Suprapubic skin (tissue), 4 donors: ENCODE measurements at regions not wholly inside any gene's neighbourhood (a gene's known extent, or its start where the extent isn't known, plus 50 kb on each side); places are given as distances from the start of the nearest gene placed in this dataset.

Experiments used
- DNase-seq, 2 donors: peaks; one replicate each; pipeline ENCODE4 v3.0.0-alpha.2; 2019; ENCODE audit warnings: low spot score in 2 of 2
- H3K27ac ChIP-seq: fragments of 200-600 bp; sonication (generic); one replicate; pipeline ENCODE4 v1.5.1; 2019
- H3K27me3 ChIP-seq: fragments of 200-600 bp; sonication (generic); one replicate; pipeline ENCODE4 v1.5.1; 2019
- H3K36me3 ChIP-seq: fragments of 200-600 bp; sonication (generic); one replicate; pipeline ENCODE4 v1.5.1; 2019
- H3K4me1 ChIP-seq: fragments of 200-600 bp; sonication (generic); one replicate; pipeline ENCODE4 v1.5.1; 2019
- H3K4me3 ChIP-seq: fragments of 200-600 bp; sonication (generic); one replicate; pipeline ENCODE4 v1.5.1; 2019; ENCODE audit warnings: mild to moderate bottlenecking
- H3K9me3 ChIP-seq: fragments of 200-600 bp; sonication (generic); one replicate; pipeline ENCODE4 v1.5.1; 2019
- CTCF ChIP-seq, 2 donors: fragments of 200-600 bp in 1 of 2; fragments of 450-650 bp in 1 of 2; sonication (generic) in 1 of 2; IDR thresholded peaks; one replicate each; pipeline ENCODE4 v1.5.1; 2016 to 2019; ENCODE audit warnings: antibody characterized with exemption in 2 of 2, mild to moderate bottlenecking in 1 of 2, moderate library complexity in 1 of 2
- EP300 ChIP-seq: sonication (generic); formaldehyde crosslinking; IDR thresholded peaks from one replicate; pipeline ENCODE4 v1.6.1; 2017; ENCODE audit warnings: antibody characterized with exemption
- POLR2A ChIP-seq, 2 donors: fragments of 450-650 bp; IDR thresholded peaks; one replicate each; pipeline ENCODE4 v1.6.1; 2017; ENCODE audit warnings: antibody characterized with exemption in 2 of 2, mild to moderate bottlenecking in 2 of 2, moderate library complexity in 2 of 2
- POLR2AphosphoS5 ChIP-seq, 3 donors: sonication (generic); formaldehyde crosslinking; IDR thresholded peaks; one replicate each; pipeline ENCODE4 v1.6.1; 2017; ENCODE audit warnings: antibody characterized with exemption in 3 of 3
- WGBS: methylation state at CpG from one replicate; pipeline ENCODE4 v1.1.5; 2018; 5-methylcytosine and 5-hydroxymethylcytosine counted together

GRCh38 chr5:92378966-92379611 is 996.0 kb upstream of the ARRDC3 start:
- H3K36me3 ChIP-seq: no peaks in the 10 kb centered on the region
- H3K27ac ChIP-seq: no peak overlapping the region
- H3K4me1 ChIP-seq: no peaks in the 10 kb centered on the region
- H3K27me3 ChIP-seq: no peaks in the 10 kb centered on the region
- no peak for DNase-seq
- WGBS: 74% methylated on average over 9 of the region's 9 CpGs
- TF ChIP-seq EP300 (no peak), POLR2AphosphoS5 (IDR thresholded peaks at IDR 0.05) (no peak), CTCF (IDR thresholded peaks at IDR 0.05) (no peak), POLR2A (IDR thresholded peaks at IDR 0.05) (no peak)
- no peak overlapping the region for H3K4me3 ChIP-seq
- H3K9me3 ChIP-seq: no peaks in the 10 kb centered on the region

GRCh38 chr5:92374859-92375258 is 991.7 kb upstream of the ARRDC3 start:
- Histone ChIP-seq H3K9me3 (no peaks in the 10 kb centered on the region), H3K27ac (no peak overlapping the region), H3K36me3 (no peaks in the 10 kb centered on the region), H3K27me3 (no peaks in the 10 kb centered on the region), H3K4me3 (no peak overlapping the region), H3K4me1 (no peaks in the 10 kb centered on the region)
- 97% methylated on average over 13 of the region's 20 CpGs for WGBS
- TF ChIP-seq POLR2A (IDR thresholded peaks at IDR 0.05) (no peak), EP300 (no peak), POLR2AphosphoS5 (IDR thresholded peaks at IDR 0.05) (no peak), CTCF (IDR thresholded peaks at IDR 0.05) (no peak)
- no peak for DNase-seq

GRCh38 chr5:92372766-92373165 is 989.6 kb upstream of the ARRDC3 start:
- Histone ChIP-seq H3K4me1 (no peaks in the 10 kb centered on the region), H3K27ac (no peak overlapping the region), H3K4me3 (no peak overlapping the region), H3K36me3 (no peaks in the 10 kb centered on the region), H3K27me3 (no peaks in the 10 kb centered on the region), H3K9me3 (no peaks in the 10 kb centered on the region)
- 91% methylated on average over 1 of the region's 1 CpG for WGBS
- DNase-seq: no peak
- TF ChIP-seq CTCF (IDR thresholded peaks at IDR 0.05): no peak
- TF ChIP-seq POLR2A (IDR thresholded peaks at IDR 0.05): no peak
- TF ChIP-seq EP300: no peak
- TF ChIP-seq POLR2AphosphoS5 (IDR thresholded peaks at IDR 0.05): no peak

GRCh38 chr5:92371889-92372235 is 988.7 kb upstream of the ARRDC3 start:
- Histone ChIP-seq H3K4me1 (no peaks in the 10 kb centered on the region), H3K9me3 (no peaks in the 10 kb centered on the region), H3K4me3 (no peak overlapping the region), H3K27ac (no peak overlapping the region), H3K27me3 (no peaks in the 10 kb centered on the region), H3K36me3 (no peaks in the 10 kb centered on the region)
- TF ChIP-seq POLR2A (IDR thresholded peaks at IDR 0.05) (no peak), POLR2AphosphoS5 (IDR thresholded peaks at IDR 0.05) (no peak), CTCF (IDR thresholded peaks at IDR 0.05) (no peak), EP300 (no peak)
- 90% methylated on average over 2 of the region's 2 CpGs for WGBS
- no peak for DNase-seq

- Histone ChIP-seq H3K9me3 (no peaks in the 10 kb centered on the region), H3K36me3 (no peaks in the 10 kb centered on the region), H3K4me1 (no peaks in the 10 kb centered on the region), H3K27ac (no peak overlapping the region), H3K27me3 (no peaks in the 10 kb centered on the region), H3K4me3 (no peak overlapping the region)
- TF ChIP-seq POLR2AphosphoS5 (IDR thresholded peaks at IDR 0.05) (no peak), POLR2A (IDR thresholded peaks at IDR 0.05) (no peak), EP300 (no peak), CTCF (IDR thresholded peaks at IDR 0.05) (no peak)
- DNase-seq: no peak
- 77% methylated on average over 3 of the region's 3 CpGs for WGBS
Measured at GRCh38 chr5:92371171-92371888, 988.2 kb upstream of the ARRDC3 start.
